Liver (tissue), 8 donors: ENCODE measurements at regions not wholly inside any gene's neighbourhood (a gene's known extent, or its start where the extent isn't known, plus 50 kb on each side); places are given as distances from the start of the nearest gene placed in this dataset.
"Not testable (repeated sequence)": the region's sequence is repeated elsewhere in the genome, so short reads cannot be mapped to it uniquely, and the experiment has no call there.

Experiments
- DNase-seq: peaks from one replicate; pipeline ENCODE4 v3.0.0-alpha.2; 2017; ENCODE audit warnings: low spot score
- H3K27ac ChIP-seq, 2 donors: one replicate each; pipeline ENCODE4 v1.7.0; 2013; ENCODE audit warnings: inconsistent platforms in 2 of 2, low read length in 2 of 2, control low read depth in 1 of 2, low read depth in 1 of 2, mild to moderate bottlenecking in 1 of 2
- H3K27me3 ChIP-seq, 4 donors: one replicate each; pipeline versions ENCODE4 v1.6.1 to v1.7.0; 2013; ENCODE audit warnings: low read length in 3 of 4, inconsistent platforms in 1 of 4, mild to moderate bottlenecking in 1 of 4, moderate library complexity in 1 of 4; ENCODE audit not compliant: control insufficient read depth in 4 of 4, insufficient read depth in 4 of 4
- H3K36me3 ChIP-seq, 4 donors: one replicate each; pipeline versions ENCODE4 v1.6.1 to v1.7.0; 2013; ENCODE audit warnings: low read length in 3 of 4, mild to moderate bottlenecking in 3 of 4, low read depth in 1 of 4, moderate library complexity in 1 of 4; ENCODE audit not compliant: control insufficient read depth in 4 of 4, insufficient read depth in 3 of 4
- H3K4me1 ChIP-seq, 4 donors: one replicate each; pipeline versions ENCODE4 v1.6.1 to v1.7.0; 2013; ENCODE audit warnings: low read length in 3 of 4, mild to moderate bottlenecking in 3 of 4, moderate library complexity in 1 of 4; ENCODE audit not compliant: control insufficient read depth in 4 of 4, insufficient read depth in 4 of 4
- H3K4me3 ChIP-seq, 3 donors: one replicate each; pipeline versions ENCODE4 v1.6.1 to v1.7.0; 2013; ENCODE audit warnings: low read length in 3 of 3, control low read depth in 1 of 3, low read depth in 1 of 3, mild to moderate bottlenecking in 1 of 3
- H3K9ac ChIP-seq, 2 donors: one replicate each; pipeline ENCODE4 v1.7.0; 2013; ENCODE audit warnings: low read length in 2 of 2, mild to moderate bottlenecking in 2 of 2, moderate library complexity in 2 of 2, control low read depth in 1 of 2, low read depth in 1 of 2
- H3K9me3 ChIP-seq, 4 donors: one replicate each; pipeline versions ENCODE4 v1.6.1 to v1.7.0; 2013; ENCODE audit warnings: low read length in 3 of 4; ENCODE audit not compliant: control insufficient read depth in 4 of 4
- EGR1 ChIP-seq, 2 donors: IDR thresholded peaks; 2 replicates each; pipeline ENCODE4 v1.6.1; 2016 to 2018; ENCODE audit warnings: antibody characterized with exemption in 2 of 2, low read depth in 2 of 2
- FOXA1 ChIP-seq: IDR thresholded peaks from 2 replicates; pipeline ENCODE4 v1.6.1; 2016; ENCODE audit warnings: antibody characterized with exemption
- FOXA2 ChIP-seq: IDR thresholded peaks from 2 replicates; pipeline ENCODE4 v1.6.1; 2016; ENCODE audit warnings: antibody characterized with exemption
- GABPA ChIP-seq, 2 donors: IDR thresholded peaks in 1 of 2; conservative IDR thresholded peaks in 1 of 2; 2 replicates each; pipeline ENCODE4 v1.6.1; 2016; ENCODE audit warnings: antibody characterized with exemption in 2 of 2, mild to moderate bottlenecking in 1 of 2, moderate library complexity in 1 of 2
- HNF4A ChIP-seq, 2 donors: conservative IDR thresholded peaks; 2 replicates each; pipeline ENCODE4 v1.6.1; 2016; ENCODE audit warnings: antibody characterized with exemption in 2 of 2, mild to moderate bottlenecking in 2 of 2
- HNF4G ChIP-seq: IDR thresholded peaks from 2 replicates; pipeline ENCODE4 v1.6.1; 2016; ENCODE audit warnings: antibody characterized with exemption
- NR2F2 ChIP-seq: IDR thresholded peaks from 2 replicates; pipeline ENCODE4 v1.6.1; 2016; ENCODE audit warnings: antibody characterized with exemption
- RAD21 ChIP-seq, 2 donors: IDR thresholded peaks; 2 replicates each; pipeline ENCODE4 v1.6.1; 2016; ENCODE audit warnings: antibody characterized with exemption in 2 of 2, mild to moderate bottlenecking in 2 of 2
- SP1 ChIP-seq: IDR thresholded peaks from 2 replicates; pipeline ENCODE4 v1.6.1; 2018; ENCODE audit warnings: antibody characterized with exemption, mild to moderate bottlenecking
- TAF1 ChIP-seq: conservative IDR thresholded peaks from 2 replicates; pipeline ENCODE4 v1.6.1; 2016; ENCODE audit warnings: antibody characterized with exemption, mild to moderate bottlenecking
- YY1 ChIP-seq: IDR thresholded peaks from 2 replicates; pipeline ENCODE4 v1.6.1; 2016; ENCODE audit warnings: antibody characterized with exemption, mild to moderate bottlenecking
- WGBS: extraction: QIAGEN DNeasy Blood & Tissue Kit; methylation state at CpG from one replicate; pipeline ENCODE4 v1.1.7; 2013; 5-methylcytosine and 5-hydroxymethylcytosine counted together
- TF ChIP-seq, protein P1 (sequence below): IDR thresholded peaks from 2 replicates; pipeline ENCODE4 v1.6.1; 2016; ENCODE audit warnings: antibody characterized with exemption
- TF ChIP-seq, protein P2 (sequence below): IDR thresholded peaks from 2 replicates; pipeline ENCODE4 v1.6.1; 2016; ENCODE audit warnings: antibody characterized with exemption
- TF ChIP-seq, protein P3 (sequence below): IDR thresholded peaks from 2 replicates; pipeline ENCODE4 v1.6.1; 2016; ENCODE audit warnings: antibody characterized with exemption, mild to moderate bottlenecking
- TF ChIP-seq, protein P4 (sequence below): fragments of 150-350 bp; IDR thresholded peaks from 2 replicates; pipeline ENCODE4 v1.5.1; 2017; ENCODE audit warnings: improper control_type of control experiment, low read depth, low read length; ENCODE audit not compliant: missing input control
- TF ChIP-seq, protein P5 (sequence below): IDR thresholded peaks from 2 replicates; pipeline ENCODE4 v1.6.1; 2016; ENCODE audit warnings: antibody characterized with exemption
- donor health status: healthy.
- donor health status: healthy.
- donor health status: healthy.
- donor health status: healthy.
- donor health status: healthy.

DNA sequence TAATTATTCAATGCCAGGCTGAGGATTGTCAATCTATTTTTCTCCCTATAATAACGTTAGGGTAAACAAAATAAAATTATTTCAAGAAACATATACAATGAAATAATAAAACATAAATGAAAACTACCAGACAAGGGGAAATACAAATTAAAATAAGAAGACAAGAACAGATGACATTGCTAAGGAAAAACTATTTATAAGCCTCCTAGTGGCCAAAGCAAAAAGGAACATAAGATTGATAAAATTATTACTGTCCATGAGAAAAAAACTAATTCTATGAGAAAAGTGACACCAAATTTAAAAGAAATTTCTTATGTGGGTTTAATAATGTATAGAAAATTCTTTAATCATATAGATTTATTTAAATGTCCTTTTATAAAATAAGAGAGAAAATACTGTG, 294.7 kb downstream of the TTC6 start:
- Histone ChIP-seq H3K4me1 (peaks cover 0 to 6% (median 5%) of the 10 kb centered on the region in 4 donors), H3K27me3 (no peaks in the 10 kb centered on the region), H3K9me3 (no peaks in the 10 kb centered on the region), H3K9ac (no peak overlapping the region), H3K27ac (no peak overlapping the region), H3K4me3 (no peak overlapping the region), H3K36me3 (no peaks in the 10 kb centered on the region)
- TF ChIP-seq FOXA1 (no peak), SP1 (no peak), FOXA2 (no peak), NR2F2 (no peak), TAF1 (no peak), RAD21 (IDR thresholded peaks at IDR 0.05) (no peak), HNF4A (conservative IDR thresholded peaks at IDR 0.05) (no peak)
- WGBS = 80% methylated on average over 1 of the region's 1 CpG
- DNase-seq = no peak

DNA sequence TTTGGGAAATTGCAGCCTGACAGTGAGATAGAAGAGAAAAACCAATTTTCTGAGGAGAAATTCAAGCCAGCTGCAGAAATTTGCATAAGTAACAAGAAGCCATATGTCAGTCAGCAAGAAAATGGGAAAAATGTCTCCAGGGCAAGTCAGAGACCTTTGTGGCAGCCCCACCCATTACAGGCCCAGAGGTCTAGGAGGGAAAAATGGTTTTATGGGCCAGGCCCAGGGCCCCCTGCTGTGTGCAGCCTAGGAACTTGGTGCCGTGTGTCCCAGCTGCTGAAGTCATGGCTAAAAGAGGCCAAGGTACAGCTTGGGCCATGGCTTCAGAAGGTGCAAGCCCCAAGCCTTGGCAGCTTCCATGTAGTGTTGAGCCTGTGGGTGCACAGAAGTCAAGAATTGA, 296.1 kb downstream of the TTC6 start:
- not testable (repeated sequence) for H3K4me1 ChIP-seq, H3K36me3 ChIP-seq, H3K4me3 ChIP-seq, H3K9ac ChIP-seq, DNase-seq, H3K9me3 ChIP-seq, H3K27me3 ChIP-seq, H3K27ac ChIP-seq
- WGBS = 96% methylated on average over 1 of the region's 1 CpG

DNA sequence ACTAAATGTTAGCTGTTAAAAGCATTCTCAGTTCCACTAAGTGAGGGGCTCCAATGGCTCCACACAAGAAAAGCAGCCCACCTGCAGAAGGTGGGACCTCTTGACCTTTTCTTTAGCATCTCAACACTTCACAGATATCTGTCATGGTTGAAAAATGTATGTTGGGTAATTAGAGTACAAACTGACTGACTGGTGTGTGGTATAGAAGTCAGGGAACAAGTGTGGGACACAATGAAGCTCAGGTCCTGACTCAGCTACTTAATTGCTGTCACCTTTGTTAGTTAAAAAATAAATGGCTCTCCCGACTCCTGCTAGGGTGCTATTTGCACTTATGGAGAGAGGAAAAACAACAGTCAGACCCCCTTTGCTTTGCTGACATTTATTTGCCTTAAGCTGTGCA, 299.0 kb downstream of the TTC6 start:
- WGBS = 76% methylated on average over 1 of the region's 1 CpG
- no peak overlapping the region for H3K9ac ChIP-seq
- no peak overlapping the region for H3K27ac ChIP-seq
- no peaks in the 10 kb centered on the region for H3K36me3 ChIP-seq
- H3K9me3 ChIP-seq = no peaks in the 10 kb centered on the region
- no peak for DNase-seq
- no peaks in the 10 kb centered on the region for H3K4me1 ChIP-seq
- no peaks in the 10 kb centered on the region for H3K27me3 ChIP-seq
- TF ChIP-seq GABPA (IDR thresholded peaks at IDR 0.05 in 1 of 2, conservative IDR thresholded peaks at IDR 0.05 in 1 of 2) (no peak), EGR1 (IDR thresholded peaks at IDR 0.05; ENCODE audit: low read depth in 2 of 2) (no peak), SP1 (no peak), YY1 (no peak)
- TF ChIP-seq, protein P1, sequence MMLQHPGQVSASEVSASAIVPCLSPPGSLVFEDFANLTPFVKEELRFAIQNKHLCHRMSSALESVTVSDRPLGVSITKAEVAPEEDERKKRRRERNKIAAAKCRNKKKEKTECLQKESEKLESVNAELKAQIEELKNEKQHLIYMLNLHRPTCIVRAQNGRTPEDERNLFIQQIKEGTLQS = no peak
- H3K4me3 ChIP-seq = no peak overlapping the region

DNA sequence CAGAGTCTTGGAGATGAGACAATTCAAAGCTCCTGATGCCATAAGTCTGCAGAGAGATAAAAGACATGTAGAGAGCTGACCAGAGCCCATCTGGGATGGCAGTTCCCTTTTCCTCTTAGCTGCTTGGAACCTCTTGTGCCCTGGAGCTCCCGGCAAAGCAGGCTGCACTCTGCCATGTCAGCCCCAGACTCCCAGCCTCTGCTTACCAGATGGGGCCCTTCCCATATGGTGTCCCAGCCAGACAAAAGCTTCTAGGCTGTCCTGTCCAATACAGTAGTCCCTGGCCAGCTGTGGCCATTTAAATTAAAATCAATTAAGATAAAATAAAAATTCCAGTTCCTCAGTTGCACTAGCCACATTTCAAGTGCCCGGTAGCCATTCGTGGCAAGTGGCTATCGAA, 303.9 kb downstream of the TTC6 start:
- 92% methylated on average over 4 of the region's 4 CpGs for WGBS
- no peak for TF ChIP-seq GABPA (IDR thresholded peaks at IDR 0.05 in 1 of 2, conservative IDR thresholded peaks at IDR 0.05 in 1 of 2)
- TF ChIP-seq RAD21 (IDR thresholded peaks at IDR 0.05) = no peak
- TF ChIP-seq EGR1 (IDR thresholded peaks at IDR 0.05; ENCODE audit: low read depth in 2 of 2) = no peak
- TF ChIP-seq TAF1 = no peak
- TF ChIP-seq, protein P2, sequence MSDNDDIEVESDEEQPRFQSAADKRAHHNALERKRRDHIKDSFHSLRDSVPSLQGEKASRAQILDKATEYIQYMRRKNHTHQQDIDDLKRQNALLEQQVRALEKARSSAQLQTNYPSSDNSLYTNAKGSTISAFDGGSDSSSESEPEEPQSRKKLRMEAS = no peak
- no peak for TF ChIP-seq YY1
- no peak for TF ChIP-seq HNF4G
- TF ChIP-seq, protein P1 = no peak
- TF ChIP-seq, protein P3, sequence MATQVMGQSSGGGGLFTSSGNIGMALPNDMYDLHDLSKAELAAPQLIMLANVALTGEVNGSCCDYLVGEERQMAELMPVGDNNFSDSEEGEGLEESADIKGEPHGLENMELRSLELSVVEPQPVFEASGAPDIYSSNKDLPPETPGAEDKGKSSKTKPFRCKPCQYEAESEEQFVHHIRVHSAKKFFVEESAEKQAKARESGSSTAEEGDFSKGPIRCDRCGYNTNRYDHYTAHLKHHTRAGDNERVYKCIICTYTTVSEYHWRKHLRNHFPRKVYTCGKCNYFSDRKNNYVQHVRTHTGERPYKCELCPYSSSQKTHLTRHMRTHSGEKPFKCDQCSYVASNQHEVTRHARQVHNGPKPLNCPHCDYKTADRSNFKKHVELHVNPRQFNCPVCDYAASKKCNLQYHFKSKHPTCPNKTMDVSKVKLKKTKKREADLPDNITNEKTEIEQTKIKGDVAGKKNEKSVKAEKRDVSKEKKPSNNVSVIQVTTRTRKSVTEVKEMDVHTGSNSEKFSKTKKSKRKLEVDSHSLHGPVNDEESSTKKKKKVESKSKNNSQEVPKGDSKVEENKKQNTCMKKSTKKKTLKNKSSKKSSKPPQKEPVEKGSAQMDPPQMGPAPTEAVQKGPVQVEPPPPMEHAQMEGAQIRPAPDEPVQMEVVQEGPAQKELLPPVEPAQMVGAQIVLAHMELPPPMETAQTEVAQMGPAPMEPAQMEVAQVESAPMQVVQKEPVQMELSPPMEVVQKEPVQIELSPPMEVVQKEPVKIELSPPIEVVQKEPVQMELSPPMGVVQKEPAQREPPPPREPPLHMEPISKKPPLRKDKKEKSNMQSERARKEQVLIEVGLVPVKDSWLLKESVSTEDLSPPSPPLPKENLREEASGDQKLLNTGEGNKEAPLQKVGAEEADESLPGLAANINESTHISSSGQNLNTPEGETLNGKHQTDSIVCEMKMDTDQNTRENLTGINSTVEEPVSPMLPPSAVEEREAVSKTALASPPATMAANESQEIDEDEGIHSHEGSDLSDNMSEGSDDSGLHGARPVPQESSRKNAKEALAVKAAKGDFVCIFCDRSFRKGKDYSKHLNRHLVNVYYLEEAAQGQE = no peak
- TF ChIP-seq, protein P4, sequence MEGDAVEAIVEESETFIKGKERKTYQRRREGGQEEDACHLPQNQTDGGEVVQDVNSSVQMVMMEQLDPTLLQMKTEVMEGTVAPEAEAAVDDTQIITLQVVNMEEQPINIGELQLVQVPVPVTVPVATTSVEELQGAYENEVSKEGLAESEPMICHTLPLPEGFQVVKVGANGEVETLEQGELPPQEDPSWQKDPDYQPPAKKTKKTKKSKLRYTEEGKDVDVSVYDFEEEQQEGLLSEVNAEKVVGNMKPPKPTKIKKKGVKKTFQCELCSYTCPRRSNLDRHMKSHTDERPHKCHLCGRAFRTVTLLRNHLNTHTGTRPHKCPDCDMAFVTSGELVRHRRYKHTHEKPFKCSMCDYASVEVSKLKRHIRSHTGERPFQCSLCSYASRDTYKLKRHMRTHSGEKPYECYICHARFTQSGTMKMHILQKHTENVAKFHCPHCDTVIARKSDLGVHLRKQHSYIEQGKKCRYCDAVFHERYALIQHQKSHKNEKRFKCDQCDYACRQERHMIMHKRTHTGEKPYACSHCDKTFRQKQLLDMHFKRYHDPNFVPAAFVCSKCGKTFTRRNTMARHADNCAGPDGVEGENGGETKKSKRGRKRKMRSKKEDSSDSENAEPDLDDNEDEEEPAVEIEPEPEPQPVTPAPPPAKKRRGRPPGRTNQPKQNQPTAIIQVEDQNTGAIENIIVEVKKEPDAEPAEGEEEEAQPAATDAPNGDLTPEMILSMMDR = no peak
- no peak for TF ChIP-seq SP1
- TF ChIP-seq NR2F2 = no peak
- TF ChIP-seq, protein P5, sequence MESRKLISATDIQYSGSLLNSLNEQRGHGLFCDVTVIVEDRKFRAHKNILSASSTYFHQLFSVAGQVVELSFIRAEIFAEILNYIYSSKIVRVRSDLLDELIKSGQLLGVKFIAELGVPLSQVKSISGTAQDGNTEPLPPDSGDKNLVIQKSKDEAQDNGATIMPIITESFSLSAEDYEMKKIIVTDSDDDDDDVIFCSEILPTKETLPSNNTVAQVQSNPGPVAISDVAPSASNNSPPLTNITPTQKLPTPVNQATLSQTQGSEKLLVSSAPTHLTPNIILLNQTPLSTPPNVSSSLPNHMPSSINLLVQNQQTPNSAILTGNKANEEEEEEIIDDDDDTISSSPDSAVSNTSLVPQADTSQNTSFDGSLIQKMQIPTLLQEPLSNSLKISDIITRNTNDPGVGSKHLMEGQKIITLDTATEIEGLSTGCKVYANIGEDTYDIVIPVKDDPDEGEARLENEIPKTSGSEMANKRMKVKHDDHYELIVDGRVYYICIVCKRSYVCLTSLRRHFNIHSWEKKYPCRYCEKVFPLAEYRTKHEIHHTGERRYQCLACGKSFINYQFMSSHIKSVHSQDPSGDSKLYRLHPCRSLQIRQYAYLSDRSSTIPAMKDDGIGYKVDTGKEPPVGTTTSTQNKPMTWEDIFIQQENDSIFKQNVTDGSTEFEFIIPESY = no peak
- TF ChIP-seq FOXA2 = no peak

More for the DNA sequence above, 303.9 kb downstream of the TTC6 start:
- H3K4me1 ChIP-seq = peaks cover 0 to 3% (median 0%) of the 10 kb centered on the region in 4 donors
- no peaks in the 10 kb centered on the region for H3K9me3 ChIP-seq
- no peak overlapping the region for H3K9ac ChIP-seq
- no peak overlapping the region for H3K27ac ChIP-seq
- DNase-seq = no peak
- H3K27me3 ChIP-seq = no peaks in the 10 kb centered on the region
- H3K4me3 ChIP-seq = no peak overlapping the region
- no peaks in the 10 kb centered on the region for H3K36me3 ChIP-seq
